Mammary epithelial cell (primary cell): ENCODE measurements at regions not wholly inside any gene's neighbourhood (a gene's known extent, or its start where the extent isn't known, plus 50 kb on each side); places are given as distances from the start of the nearest gene placed in this dataset.

Experiments used
- CTCF ChIP-seq, 2 donors: IDR thresholded peaks in 1 of 2; conservative IDR thresholded peaks in 1 of 2; 2 replicates each; pipeline ENCODE4 v1.5.1; 2011 to 2012; ENCODE audit warnings: inconsistent platforms in 2 of 2, low read length in 2 of 2, mild to moderate bottlenecking in 2 of 2, control low read depth in 1 of 2, low read depth in 1 of 2; ENCODE audit not compliant: insufficient read depth in 1 of 2; ENCODE audit errors: extremely low read depth in 1 of 2
- EZH2 ChIP-seq: IDR thresholded peaks from 2 replicates; pipeline ENCODE4 v1.6.1; 2012; ENCODE audit warnings: low read length, inconsistent platforms, borderline replicate concordance

GRCh38 chrX:114251575-114251974 lies 332.3 kb upstream of the HTR2C start:
- TF ChIP-seq CTCF (conservative IDR thresholded peaks at IDR 0.05 in 1 of 2, IDR thresholded peaks at IDR 0.05 in 1 of 2; ENCODE audit: extremely low read depth in 1 of 2, insufficient read depth in 1 of 2, low read depth in 1 of 2, low read length in 2 of 2) (no peak), EZH2 (no peak)
